HG03025 (cell line): ENCODE measurements at regions not wholly inside any gene's neighbourhood (a gene's known extent, or its start where the extent isn't known, plus 50 kb on each side); places are given as distances from the start of the nearest gene placed in this dataset.

Experiments used
- ATAC-seq: cut with Tn5 transposase; IDR thresholded peaks from one replicate; pipeline ENCODE4 v1.9.1; 2021; ENCODE audit warnings: mild to moderate bottlenecking, moderate library complexity; ENCODE audit not compliant: unreplicated experiment, low FRiP score

GRCh38 chr3:103698646-103699045 lies 1263.8 kb downstream of the ZPLD1 start:
- ATAC-seq: no peak

GRCh38 chr3:103699228-103699627 lies 1264.4 kb downstream of the ZPLD1 start:
- no peak for ATAC-seq

DNA sequence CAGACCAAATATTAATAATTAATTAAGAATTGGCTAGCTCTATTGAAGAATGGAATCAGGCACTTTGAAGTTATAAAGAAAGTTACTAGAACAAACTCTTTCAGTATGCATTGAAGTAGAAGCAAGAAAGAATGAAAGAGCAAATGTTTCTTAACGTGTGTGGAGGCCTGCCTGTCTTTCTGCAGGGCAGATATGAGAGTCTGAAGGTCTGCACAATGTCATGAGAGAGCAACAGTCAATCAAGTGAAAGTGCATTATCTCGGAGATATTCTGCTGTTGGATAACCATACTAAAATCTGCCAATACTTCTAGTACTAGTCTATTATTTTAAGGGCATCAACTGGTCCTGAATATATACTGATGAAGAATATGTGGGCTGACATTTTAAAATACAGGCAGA lies 1270.8 kb downstream of the ZPLD1 start:
- no peak for ATAC-seq

- ATAC-seq: no peak
Measured at GRCh38 chr3:103706671-103707070, 1271.9 kb downstream of the ZPLD1 start.

GRCh38 chr3:103711670-103712069 lies 1276.9 kb downstream of the ZPLD1 start:
- ATAC-seq: no peak

DNA sequence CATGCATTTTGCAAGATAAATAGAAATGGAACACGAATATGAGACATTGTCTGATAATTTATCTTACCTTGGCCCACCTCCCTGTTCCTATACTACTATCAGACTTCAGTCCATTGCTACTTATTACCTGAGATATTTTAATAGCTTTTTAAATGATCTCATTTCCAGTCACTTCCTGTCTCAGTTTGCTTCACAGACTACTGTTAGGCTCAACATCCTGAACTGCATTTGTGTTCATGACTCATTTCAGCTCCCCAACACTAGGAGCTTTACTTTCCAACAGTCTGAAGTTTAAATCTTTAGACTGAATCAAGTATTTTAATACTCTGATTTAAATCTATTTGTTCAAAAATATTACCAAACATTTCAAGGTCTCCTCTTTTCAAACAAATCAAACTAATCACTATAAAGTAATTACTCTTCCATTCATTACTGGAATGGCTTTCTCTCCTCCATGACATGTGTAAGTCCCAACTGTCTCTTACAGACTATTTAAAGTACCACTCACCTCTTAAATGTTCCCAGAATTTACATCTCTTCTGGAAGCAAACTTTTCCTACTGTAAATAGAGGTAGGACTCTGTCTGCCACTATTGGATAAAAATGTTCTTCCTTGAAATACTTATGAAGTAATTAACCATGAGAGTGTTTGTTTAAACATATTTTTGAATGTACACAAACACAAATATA lies 1277.6 kb downstream of the ZPLD1 start:
- no peak for ATAC-seq

DNA sequence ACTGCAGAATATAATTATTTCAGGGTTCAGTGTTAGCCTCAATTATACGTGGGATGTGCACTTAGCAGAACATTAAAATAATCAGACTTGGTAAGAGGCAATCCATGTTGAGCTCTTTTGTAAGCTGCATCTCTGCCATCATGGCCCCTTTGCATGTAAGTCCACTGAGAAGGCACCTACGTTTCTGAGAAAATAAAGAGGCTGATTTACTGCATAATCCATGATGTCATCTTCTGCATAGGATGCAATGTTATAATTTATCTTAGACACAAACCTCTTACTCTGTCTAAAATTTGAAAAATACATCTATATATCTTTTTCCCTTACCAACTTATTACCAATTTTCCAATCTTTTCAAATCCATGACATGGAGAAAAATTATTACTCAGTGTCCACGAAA lies 1294.7 kb downstream of the ZPLD1 start:
- no peak for ATAC-seq

DNA sequence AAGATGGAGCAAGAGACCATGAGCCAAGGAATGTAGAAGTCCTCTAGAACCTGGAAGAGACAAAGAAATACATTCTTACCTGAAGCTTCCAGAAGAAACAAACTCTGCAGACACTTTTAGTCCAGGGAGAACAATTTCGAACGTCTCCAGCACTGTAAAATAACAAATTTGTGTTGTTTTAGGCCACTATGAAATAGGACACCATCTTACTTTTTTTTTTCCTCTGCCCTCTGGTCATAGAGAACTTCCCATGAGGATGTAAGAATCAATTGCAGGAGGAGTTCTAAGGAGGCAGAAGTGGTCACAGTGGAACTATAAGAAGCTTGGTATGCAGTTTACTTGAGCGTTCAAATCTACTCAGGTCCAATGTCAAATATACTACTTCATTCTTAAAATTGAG lies 1295.9 kb downstream of the ZPLD1 start:
- ATAC-seq: no peak

DNA sequence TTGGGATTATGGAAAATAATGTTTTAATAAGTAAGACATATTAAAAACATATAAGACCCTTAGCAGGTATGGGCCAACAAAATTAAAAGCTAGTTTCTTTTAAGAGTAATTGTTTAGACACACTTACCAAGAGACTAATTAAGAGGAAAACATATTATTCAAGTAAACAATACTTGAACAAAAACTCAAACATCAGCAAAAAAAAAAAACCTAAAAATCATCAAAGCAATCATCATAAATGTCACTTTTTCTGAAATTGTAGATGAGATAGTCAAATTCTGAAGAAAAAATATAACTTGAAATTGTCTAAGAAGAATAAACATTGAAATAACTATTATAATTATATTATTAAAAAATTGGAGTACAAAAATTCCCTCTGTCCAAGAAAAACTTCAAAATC lies 1318.2 kb downstream of the ZPLD1 start:
- no peak for ATAC-seq

DNA sequence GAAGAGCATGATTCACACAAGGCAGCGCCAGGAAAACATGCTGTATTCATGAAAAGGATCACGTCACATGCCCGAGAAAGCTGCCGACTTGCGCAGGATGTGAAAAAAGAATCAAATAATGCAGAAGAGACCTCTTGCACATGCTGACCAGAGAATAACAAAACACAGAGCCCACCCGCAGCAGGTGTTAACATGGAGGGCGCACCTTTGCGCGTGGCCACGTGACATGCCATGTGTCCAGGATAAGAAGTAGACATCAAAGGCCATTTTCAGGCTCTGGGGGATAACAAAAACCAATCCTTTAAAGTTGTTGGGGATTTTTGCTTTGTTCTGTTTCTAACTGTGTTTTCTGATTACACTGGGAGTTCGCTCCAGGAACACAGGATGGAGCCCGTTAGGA lies 1332.8 kb downstream of the ZPLD1 start:
- ATAC-seq: no peak

GRCh38 chr3:103785017-103785416 lies 1350.2 kb downstream of the ZPLD1 start:
- ATAC-seq: no peak

DNA sequence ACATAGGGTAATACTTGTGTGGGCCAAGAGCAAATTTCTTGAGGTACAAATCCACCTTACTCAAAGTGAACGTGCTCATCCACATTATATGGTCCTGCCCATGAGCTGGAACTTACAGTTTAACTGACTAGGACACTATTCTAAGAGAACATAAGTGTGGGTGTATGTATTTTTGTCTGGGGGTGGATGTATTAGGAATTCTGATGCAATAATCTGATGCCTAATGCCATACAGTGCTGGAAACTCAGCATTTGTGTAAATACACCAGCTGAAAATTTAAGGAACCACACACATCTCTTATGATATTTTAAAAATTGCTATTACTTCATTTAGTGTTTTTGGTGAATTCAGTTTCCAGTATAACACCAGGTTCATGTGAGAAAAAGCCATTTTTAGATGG lies 1350.7 kb downstream of the ZPLD1 start:
- ATAC-seq: no peak

- ATAC-seq: no peak
Measured at GRCh38 chr3:103786296-103786695, 1351.5 kb downstream of the ZPLD1 start.

DNA sequence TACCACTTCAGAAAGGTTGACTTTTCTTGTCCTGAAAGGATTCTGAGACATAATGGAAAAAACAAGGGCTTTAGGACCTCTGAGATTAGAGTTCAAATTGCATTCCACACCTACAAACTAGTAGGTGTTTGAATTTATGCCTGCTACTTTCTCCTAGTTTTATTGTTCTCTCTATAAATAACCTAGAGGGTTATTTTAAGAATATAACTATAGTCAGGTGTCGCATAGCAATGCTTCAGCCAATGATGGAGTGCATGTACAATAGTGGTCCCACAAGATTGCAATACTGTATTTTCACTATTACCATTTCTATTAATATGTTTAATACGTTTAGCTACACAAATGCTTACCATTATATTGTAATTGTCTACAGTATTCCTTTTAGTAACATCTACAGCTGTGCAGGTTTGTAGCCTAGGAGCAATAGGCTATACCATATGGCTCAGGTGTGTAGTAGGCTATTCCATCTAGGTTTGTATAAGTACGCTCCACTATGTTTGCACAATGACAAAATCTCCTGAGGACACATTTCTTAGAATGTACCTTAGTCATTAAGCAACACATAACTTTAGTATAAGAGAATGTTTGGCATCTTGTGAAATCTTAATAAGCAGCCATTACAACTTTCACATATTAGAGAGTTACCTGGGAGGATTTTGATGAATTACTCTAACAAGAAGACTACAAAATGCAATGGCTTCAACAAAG lies 1352.5 kb downstream of the ZPLD1 start:
- no peak for ATAC-seq

DNA sequence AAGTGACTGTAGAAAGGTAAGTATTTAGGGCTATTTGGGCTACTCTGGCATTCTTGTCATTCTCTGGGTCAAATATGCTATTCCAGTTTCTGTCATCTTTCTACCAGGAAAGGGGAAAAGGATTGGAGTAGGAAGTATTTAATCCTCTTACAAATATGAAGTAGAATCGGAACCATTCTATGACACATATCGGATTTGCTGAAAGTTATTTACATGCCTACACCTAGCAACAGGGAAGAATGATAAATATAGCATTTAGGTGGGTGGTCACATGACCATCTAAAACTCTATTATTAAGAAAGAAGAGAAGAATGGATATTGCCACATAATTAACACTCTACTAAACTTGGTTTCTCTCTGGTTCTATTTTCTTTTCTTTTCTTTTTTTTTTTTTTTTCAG lies 1353.1 kb downstream of the ZPLD1 start:
- no peak for ATAC-seq

DNA sequence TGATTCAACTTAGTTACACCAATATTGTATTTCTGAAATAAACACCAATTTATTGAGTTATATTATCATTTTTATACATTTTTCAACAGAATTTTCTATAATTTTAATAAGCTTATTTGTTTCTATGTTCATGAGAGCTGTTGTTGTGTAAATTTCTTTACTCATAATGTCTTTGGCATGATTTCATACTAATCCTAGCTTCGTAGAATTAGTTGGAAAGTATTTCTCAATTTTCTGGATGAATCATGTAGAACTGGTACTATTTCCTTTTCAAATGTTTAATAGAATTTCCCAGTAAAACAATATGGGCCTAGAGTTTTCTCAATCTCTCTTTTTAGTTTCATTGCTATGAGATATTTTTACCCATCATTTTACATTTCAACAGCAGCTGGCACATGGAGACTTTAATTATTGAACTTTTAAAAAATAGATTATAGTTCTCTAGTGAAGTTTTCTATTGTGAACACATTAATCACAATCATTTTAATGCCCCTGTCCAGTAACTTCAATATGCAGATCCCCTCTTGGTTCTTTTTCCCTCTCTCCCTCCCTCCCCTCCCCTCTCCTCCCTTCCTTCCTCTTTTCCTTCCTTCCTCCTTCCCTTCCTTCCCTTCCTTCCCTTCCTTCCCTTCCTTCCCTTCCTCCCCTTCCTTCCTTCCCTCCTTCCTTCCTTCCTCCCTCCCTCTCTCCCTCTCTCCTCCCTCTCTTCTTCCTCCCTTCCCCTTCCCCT lies 1357.1 kb downstream of the ZPLD1 start:
- no peak for ATAC-seq

DNA sequence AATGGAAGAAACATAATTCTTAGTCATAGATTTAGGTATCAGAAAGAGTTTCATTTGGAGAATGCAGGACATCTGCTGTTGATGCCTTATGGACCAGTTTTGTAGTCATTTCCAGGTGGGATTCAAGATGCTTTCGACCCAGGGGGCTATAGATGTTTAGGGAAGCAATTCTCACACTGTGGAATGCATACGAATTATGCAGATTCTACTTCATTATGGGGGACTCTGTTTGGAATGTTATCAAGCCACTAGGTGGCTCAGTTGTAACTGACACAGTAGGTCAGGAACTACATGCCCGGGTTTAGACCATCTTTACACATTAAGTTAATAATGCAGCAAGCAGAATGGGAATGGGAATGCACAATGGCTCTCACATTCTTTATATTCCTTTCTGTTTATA lies 1359.8 kb downstream of the ZPLD1 start:
- ATAC-seq: no peak

DNA sequence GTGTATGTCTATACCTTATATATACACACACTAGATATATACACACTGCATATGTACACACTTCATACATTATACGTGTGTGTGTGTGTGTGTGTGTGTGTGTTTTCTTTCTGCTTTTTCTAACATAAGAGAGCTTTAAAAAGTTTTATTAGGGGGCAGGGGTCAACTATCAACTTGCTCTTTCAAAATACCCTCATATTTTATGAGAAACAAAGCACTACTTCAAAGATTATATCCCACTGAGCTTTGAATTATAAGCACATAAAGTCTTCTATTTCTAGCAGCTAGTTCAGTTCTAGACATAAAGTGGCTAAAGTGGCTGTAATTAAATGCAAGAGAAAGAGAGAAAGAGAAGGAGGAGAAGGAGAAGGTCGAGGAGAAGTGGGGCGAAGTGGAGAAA lies 1361.3 kb downstream of the ZPLD1 start:
- ATAC-seq: no peak

DNA sequence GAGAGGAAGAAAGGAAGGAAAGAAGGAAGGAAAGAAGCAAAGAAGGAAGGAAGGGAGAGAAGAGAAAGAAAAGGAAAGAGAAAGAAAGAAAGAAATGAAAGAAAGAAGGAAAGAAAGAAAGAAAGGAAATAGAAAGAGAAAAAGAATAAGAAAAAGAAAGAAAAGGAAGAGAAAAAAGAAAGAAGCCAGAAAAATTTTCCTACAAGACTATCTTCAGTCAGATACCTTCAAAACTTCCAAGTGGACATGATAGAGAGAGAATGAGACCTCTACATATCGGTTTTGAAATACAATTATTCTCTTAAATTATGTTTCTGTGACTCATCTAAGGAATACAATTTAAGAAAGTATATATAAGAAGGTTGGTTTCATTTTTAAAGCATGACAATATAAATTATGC lies 1369.0 kb downstream of the ZPLD1 start:
- ATAC-seq: no peak

GRCh38 chr3:103810167-103810566 lies 1375.4 kb downstream of the ZPLD1 start:
- no peak for ATAC-seq

DNA sequence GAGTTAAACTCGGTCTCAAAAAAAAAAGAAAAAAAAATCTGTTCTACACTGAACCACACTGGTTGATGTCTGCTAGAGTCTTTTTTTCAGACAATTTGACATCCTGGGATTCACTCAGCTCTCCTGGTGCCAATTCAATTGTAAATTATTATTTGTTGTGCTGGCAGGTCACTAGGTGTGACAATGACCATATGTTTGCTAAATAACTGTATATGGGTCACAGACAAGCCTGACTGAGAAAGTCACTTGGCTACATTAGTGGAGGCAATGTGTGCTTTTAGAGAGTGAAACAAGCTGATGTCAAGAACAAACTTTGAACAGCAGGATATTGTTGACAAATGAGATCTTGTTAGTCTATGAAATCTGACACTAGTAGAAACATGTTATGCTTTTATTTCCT lies 1379.1 kb downstream of the ZPLD1 start:
- no peak for ATAC-seq

DNA sequence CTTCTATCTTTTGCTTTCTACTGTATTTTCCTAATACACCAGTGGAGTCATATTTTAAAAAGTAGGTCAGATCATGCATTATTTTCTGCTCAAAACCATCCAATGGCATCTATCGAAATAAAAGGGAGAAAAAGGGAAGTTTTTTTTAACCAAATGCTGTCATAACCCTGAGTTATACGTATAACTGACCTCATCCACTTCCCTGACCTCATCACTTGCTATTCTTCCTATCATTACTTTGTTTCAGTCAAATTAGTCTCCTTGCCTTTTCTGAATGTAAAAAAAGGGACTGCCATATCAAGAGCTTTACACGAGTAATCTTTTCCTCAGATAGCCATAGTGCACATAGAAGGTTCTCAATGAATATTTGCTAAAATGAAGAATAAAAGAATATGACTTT lies 1383.6 kb downstream of the ZPLD1 start:
- ATAC-seq: no peak
